Astrocyte (in vitro differentiated cells and primary cell): ENCODE measurements at regions not wholly inside any gene's neighbourhood (a gene's known extent, or its start where the extent isn't known, plus 50 kb on each side); places are given as distances from the start of the nearest gene placed in this dataset.

ENCODE experiments used
- DNase-seq: peaks from one replicate; pipeline ENCODE4 v3.0.0-alpha.2; 2010; ENCODE audit warnings: low read depth
- FAIRE-seq: peaks from 2 replicates; lab custom pipeline; 2011; peaks lifted over from hg19 to GRCh38; lab: Jason Lieb, UNC
- H2AFZ ChIP-seq: 2 replicates; pipeline ENCODE4 v1.6.0; 2012; ENCODE audit warnings: low read depth, low read length, inconsistent platforms
- H3K27ac ChIP-seq: 2 replicates; pipeline ENCODE4 v1.5.1; 2011; ENCODE audit warnings: low read depth, low read length, inconsistent platforms
- H3K27me3 ChIP-seq: 2 replicates; pipeline ENCODE4 v1.6.0; 2011; ENCODE audit warnings: low read length, inconsistent platforms; ENCODE audit not compliant: insufficient read depth
- H3K36me3 ChIP-seq: 2 replicates; pipeline ENCODE4 v1.5.1; 2011; ENCODE audit warnings: low read length, inconsistent platforms; ENCODE audit not compliant: insufficient read depth
- H3K4me1 ChIP-seq: 2 replicates; pipeline ENCODE4 v1.5.1; 2011; ENCODE audit warnings: low read length, inconsistent platforms; ENCODE audit not compliant: insufficient read depth
- H3K4me2 ChIP-seq: 2 replicates; pipeline ENCODE4 v1.6.0; 2012; ENCODE audit warnings: low read length, inconsistent platforms
- H3K4me3 ChIP-seq: 2 replicates; pipeline ENCODE4 v1.5.1; 2011; ENCODE audit warnings: low read depth, mild to moderate bottlenecking, low read length, inconsistent platforms; ENCODE audit not compliant: insufficient read depth
- H3K79me2 ChIP-seq: 2 replicates; pipeline ENCODE4 v1.6.0; 2012; ENCODE audit warnings: mild to moderate bottlenecking, low read length, inconsistent platforms; ENCODE audit not compliant: insufficient read depth
- H3K9ac ChIP-seq: 2 replicates; pipeline ENCODE4 v1.6.0; 2012; ENCODE audit warnings: mild to moderate bottlenecking, low read length, inconsistent platforms
- H3K9me3 ChIP-seq: 2 replicates; pipeline ENCODE4 v1.5.1; 2012; ENCODE audit warnings: low read depth, mild to moderate bottlenecking, low read length, inconsistent platforms; ENCODE audit not compliant: insufficient read depth
- H4K20me1 ChIP-seq: 2 replicates; pipeline ENCODE4 v1.6.0; 2012; ENCODE audit warnings: low read length, inconsistent platforms; ENCODE audit not compliant: insufficient read depth
- H3K27ac Mint-ChIP-seq: one replicate; pipeline ENCODE4 v1.8.0; 2021; ENCODE audit warnings: mild to moderate bottlenecking, mixed read lengths; ENCODE audit not compliant: unreplicated experiment
- H3K27me3 Mint-ChIP-seq: one replicate; pipeline ENCODE4 v1.8.0; 2021; ENCODE audit warnings: low read depth, mixed read lengths; ENCODE audit not compliant: unreplicated experiment
- H3K36me3 Mint-ChIP-seq: one replicate; pipeline ENCODE4 v1.8.0; 2021; ENCODE audit warnings: low read depth, mixed read lengths; ENCODE audit not compliant: unreplicated experiment
- H3K4me1 Mint-ChIP-seq: one replicate; pipeline ENCODE4 v1.8.0; 2021; ENCODE audit warnings: low read depth, mixed read lengths; ENCODE audit not compliant: unreplicated experiment
- H3K4me3 Mint-ChIP-seq: one replicate; pipeline ENCODE4 v1.8.0; 2021; ENCODE audit warnings: mild to moderate bottlenecking, moderate library complexity, mixed read lengths; ENCODE audit not compliant: unreplicated experiment
- H3K9me3 Mint-ChIP-seq: one replicate; pipeline ENCODE4 v1.8.0; 2021; ENCODE audit warnings: mild to moderate bottlenecking, mixed read lengths; ENCODE audit not compliant: unreplicated experiment
- CTCF ChIP-seq: IDR thresholded peaks from 2 replicates; pipeline ENCODE4 v1.5.1; 2011; ENCODE audit warnings: low read depth, mild to moderate bottlenecking, inconsistent platforms, low read length, moderate library complexity; ENCODE audit not compliant: insufficient read depth
- EZH2 ChIP-seq: IDR thresholded peaks from 2 replicates; pipeline ENCODE4 v1.6.1; 2012; ENCODE audit warnings: mild to moderate bottlenecking, low read length, inconsistent platforms; ENCODE audit not compliant: insufficient read depth

DNA sequence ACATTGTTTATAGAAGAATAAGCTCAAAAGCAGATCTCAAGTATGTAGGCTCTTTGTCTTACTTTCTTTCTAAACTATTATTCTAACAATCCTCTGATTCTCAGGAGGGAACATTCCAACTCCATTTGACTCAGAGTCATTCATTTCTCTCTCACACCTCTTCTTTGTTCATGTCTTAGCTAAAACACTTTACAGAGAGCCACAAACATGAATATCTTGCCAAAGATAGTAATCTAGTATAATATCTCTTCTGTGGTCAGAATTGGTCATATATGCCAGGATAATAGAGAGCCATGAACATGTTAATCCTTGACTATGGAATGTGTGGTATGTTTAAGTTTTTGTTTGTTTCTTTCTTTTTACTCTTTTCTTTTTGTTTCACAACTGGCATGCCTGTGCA lies 456.0 kb upstream of the PTCHD4 start:
- Histone ChIP-seq H3K79me2 (no peaks in the 10 kb centered on the region), H3K27ac (no peak overlapping the region), H3K9ac (no peak overlapping the region), H3K4me3 (no peak overlapping the region), H3K36me3 (no peaks in the 10 kb centered on the region), H3K9me3 (no peaks in the 10 kb centered on the region), H4K20me1 (no peaks in the 10 kb centered on the region), H3K4me1 (no peaks in the 10 kb centered on the region), H2AFZ (no peak overlapping the region), H3K4me2 (no peak overlapping the region), H3K27me3 (peaks cover 2% of the 10 kb centered on the region)
- FAIRE-seq (no peak), DNase-seq (peak; percentile 53)
- no peaks in the 10 kb centered on the region for H3K27me3 Mint-ChIP-seq
- H3K4me3 Mint-ChIP-seq, result no peak overlapping the region
- H3K27ac Mint-ChIP-seq, result no peak overlapping the region
- peaks cover 4% of the 10 kb centered on the region for H3K9me3 Mint-ChIP-seq
- no peaks in the 10 kb centered on the region for H3K36me3 Mint-ChIP-seq
- TF ChIP-seq CTCF (no peak), EZH2 (no peak)
- peaks cover 13% of the 10 kb centered on the region for H3K4me1 Mint-ChIP-seq

GRCh38 chr6:48564036-48564820 lies 453.2 kb upstream of the PTCHD4 start:
- Histone ChIP-seq H3K79me2 (no peaks in the 10 kb centered on the region), H3K4me3 (no peak overlapping the region), H3K4me2 (no peak overlapping the region), H3K9me3 (no peaks in the 10 kb centered on the region), H3K27me3 (peaks cover 2% of the 10 kb centered on the region), H3K27ac (no peak overlapping the region), H3K36me3 (no peaks in the 10 kb centered on the region), H4K20me1 (no peaks in the 10 kb centered on the region), H3K9ac (no peak overlapping the region), H2AFZ (no peak overlapping the region), H3K4me1 (no peaks in the 10 kb centered on the region)
- H3K4me1 Mint-ChIP-seq, result peaks cover 27% of the 10 kb centered on the region
- no peak overlapping the region for H3K27ac Mint-ChIP-seq
- H3K4me3 Mint-ChIP-seq, result no peak overlapping the region
- H3K9me3 Mint-ChIP-seq, result peaks cover 4% of the 10 kb centered on the region
- H3K36me3 Mint-ChIP-seq, result no peaks in the 10 kb centered on the region
- FAIRE-seq, result no peak
- TF ChIP-seq EZH2, result no peak
- H3K27me3 Mint-ChIP-seq, result no peaks in the 10 kb centered on the region
- DNase-seq, result no peak

GRCh38 chr6:48563433-48563832 lies 452.4 kb upstream of the PTCHD4 start:
- H3K27me3 ChIP-seq, result peaks cover 2% of the 10 kb centered on the region
- Mint-ChIP-seq H3K9me3 (peaks cover 4% of the 10 kb centered on the region), H3K4me1 (peaks cover 27% of the 10 kb centered on the region), H3K27ac (no peak overlapping the region), H3K27me3 (no peaks in the 10 kb centered on the region), H3K36me3 (no peaks in the 10 kb centered on the region), H3K4me3 (no peak overlapping the region)
- peaks cover under 1% of the 10 kb centered on the region for H3K9me3 ChIP-seq
- H3K9ac ChIP-seq, result no peak overlapping the region
- no peak for FAIRE-seq
- H4K20me1 ChIP-seq, result no peaks in the 10 kb centered on the region
- no peaks in the 10 kb centered on the region for H3K4me1 ChIP-seq
- H3K4me3 ChIP-seq, result no peak overlapping the region
- DNase-seq, result no peak
- H3K27ac ChIP-seq, result no peak overlapping the region
- no peak for TF ChIP-seq CTCF
- TF ChIP-seq EZH2, result no peak
- no peak overlapping the region for H2AFZ ChIP-seq
- H3K4me2 ChIP-seq, result no peak overlapping the region
- H3K36me3 ChIP-seq, result no peaks in the 10 kb centered on the region
- no peaks in the 10 kb centered on the region for H3K79me2 ChIP-seq
